Anterior cingulate cortex (tissue), 58 donors: ENCODE measurements at regions not wholly inside any gene's neighbourhood (a gene's known extent, or its start where the extent isn't known, plus 50 kb on each side); places are given as distances from the start of the nearest gene placed in this dataset.

Experiments
- DNase-seq, 58 donors: peaks; one replicate each; lab custom pipeline; 2025; lab: John Stamatoyannopoulos, UW

- no peak for DNase-seq
Measured at GRCh38 chr11:26204839-26205238, 127.1 kb upstream of the ANO3 start.

DNA sequence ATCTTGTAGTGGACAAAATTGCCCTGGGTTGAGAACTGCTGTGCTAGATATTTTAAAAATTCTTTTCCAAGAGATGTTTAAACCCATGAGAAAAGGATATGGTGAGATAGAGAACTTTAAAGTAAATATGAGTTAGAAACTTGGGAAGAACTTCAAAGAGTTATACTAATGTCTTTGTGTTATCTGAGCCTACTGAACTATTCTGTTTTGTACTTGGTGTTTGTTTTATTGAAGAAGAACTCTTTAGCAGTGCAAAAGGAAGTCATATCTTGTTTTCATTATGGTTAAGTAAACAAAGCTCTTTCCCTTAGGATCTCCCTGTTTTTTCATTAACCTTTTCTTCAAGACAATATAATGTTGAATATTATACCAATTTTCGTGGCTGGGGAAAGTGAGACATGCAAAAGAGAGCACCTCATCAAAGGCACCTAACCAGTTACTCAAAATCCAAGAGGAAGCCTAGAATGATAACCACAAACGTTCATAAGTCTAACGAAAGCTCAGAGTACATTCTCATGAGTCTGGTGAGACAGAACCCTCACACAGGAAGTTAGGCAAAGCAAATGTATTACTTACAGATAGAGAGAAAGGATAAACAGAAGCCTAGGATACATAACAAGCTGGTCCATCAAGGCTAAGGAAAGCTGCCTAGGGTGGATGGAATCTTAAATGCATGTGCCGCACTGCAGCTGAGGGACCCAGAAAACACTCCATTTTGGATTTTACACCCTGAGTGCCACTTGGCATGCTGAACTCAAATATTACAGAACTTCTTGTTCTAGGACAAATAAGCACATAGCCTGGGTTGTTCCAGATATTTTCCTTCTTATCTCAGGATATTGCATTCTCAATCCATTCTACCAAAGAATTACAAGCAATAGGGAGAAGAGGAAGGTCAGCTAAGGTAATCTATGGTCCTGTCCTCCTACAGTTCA lies 112.5 kb upstream of the ANO3 start:
- DNase-seq = no peak

GRCh38 chr11:26225646-26226045 lies 106.3 kb upstream of the ANO3 start:
- DNase-seq = no peak

DNA sequence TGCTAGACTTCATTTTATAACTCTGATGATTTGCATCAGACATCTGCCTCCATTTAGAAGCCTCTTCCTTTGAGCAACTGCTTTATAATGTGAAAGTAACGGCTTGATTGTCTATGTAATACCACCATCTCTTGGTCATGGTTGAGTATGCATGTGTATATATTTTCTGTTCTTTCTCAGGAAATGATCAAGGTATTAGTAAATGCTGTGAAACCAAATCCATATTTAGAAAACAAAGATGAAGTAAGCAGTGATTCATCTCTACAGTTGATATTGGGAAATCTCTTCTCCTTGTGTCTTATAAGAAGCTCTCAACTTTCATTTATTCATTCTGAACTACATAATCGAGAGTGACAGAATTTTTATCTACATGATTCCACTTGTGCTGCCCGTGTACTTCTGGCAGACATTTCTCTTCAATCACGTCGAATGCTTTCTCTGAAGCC lies 104.6 kb upstream of the ANO3 start:
- DNase-seq = peak in 1 of 58 donors; percentile 13

- DNase-seq = no peak
Measured at GRCh38 chr11:26227883-26228502, 103.9 kb upstream of the ANO3 start.

GRCh38 chr11:26228778-26229177 lies 103.2 kb upstream of the ANO3 start:
- DNase-seq = no peak

DNA sequence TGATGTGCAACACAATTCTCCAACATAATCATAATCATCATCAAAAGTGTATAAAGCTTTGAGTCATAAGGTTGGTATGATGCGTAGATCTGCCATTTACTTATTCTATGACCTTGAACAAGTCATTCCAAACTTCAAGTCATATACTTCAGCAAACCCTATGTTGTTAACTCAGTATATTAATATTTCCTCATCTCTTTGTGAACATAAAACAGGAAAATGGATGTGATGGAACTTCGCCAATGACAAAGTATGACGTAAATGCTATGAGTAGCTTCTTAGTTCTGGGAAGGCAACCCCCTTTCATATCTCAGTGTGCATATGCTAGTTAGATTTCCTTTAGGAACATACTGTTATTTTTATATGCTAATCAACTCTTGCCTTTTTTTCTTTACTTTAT lies 102.7 kb upstream of the ANO3 start:
- DNase-seq = no peak

DNA sequence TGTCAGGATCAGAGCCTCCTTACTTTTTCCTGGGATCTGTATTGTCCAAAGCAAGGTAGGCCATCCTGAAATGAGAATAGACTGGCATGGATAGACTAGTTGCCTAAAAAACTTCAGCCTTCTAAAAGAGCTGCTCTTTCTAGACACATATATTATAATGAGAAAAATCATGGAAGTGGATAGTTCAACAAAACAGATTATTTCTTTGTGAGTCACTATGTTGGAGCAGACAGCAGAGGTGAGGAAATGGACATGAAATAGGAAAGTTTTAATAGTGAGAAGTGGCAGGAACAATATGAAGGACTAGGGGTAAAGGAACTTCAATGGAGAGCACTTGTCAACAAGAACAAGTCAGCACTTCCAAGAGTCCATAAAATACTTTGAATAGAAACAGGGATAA lies 101.9 kb upstream of the ANO3 start:
- DNase-seq = no peak

- no peak for DNase-seq
Measured at GRCh38 chr11:26231252-26231661, 100.7 kb upstream of the ANO3 start.

- DNase-seq = no peak
Measured at GRCh38 chr11:26234451-26234850, 97.5 kb upstream of the ANO3 start.

GRCh38 chr11:26243426-26243825 lies 88.5 kb upstream of the ANO3 start:
- no peak for DNase-seq

DNA sequence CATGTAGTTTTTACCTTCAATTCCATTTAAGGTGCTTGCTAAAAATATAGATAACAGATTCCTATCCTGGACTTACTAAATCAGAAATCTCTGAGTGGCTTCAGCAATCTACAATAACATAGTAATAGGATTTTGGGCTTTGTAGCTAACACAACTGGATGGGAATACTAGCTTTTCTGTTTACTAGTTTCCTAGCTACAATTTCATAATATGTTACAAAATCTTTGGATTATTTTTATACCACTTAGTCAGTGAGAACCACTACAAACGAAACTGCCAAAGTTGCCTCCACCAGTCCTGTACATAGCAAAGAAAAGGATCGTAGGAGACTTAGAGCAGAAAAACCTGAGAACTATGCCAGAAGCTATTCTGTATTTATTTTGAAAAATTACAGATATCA lies 87.7 kb upstream of the ANO3 start:
- DNase-seq = peak in 1 of 58 donors; percentile 2

- no peak for DNase-seq
Measured at GRCh38 chr11:26245046-26245445, 86.9 kb upstream of the ANO3 start.

GRCh38 chr11:26247340-26247739 lies 84.6 kb upstream of the ANO3 start:
- DNase-seq = no peak

- DNase-seq = no peak
Measured at GRCh38 chr11:26248661-26249060, 83.3 kb upstream of the ANO3 start.

GRCh38 chr11:26254378-26254777 lies 77.6 kb upstream of the ANO3 start:
- DNase-seq = no peak

- no peak for DNase-seq
Measured at GRCh38 chr11:26263769-26264168, 68.2 kb upstream of the ANO3 start.

GRCh38 chr11:26264266-26264665 lies 67.7 kb upstream of the ANO3 start:
- DNase-seq = no peak

DNA sequence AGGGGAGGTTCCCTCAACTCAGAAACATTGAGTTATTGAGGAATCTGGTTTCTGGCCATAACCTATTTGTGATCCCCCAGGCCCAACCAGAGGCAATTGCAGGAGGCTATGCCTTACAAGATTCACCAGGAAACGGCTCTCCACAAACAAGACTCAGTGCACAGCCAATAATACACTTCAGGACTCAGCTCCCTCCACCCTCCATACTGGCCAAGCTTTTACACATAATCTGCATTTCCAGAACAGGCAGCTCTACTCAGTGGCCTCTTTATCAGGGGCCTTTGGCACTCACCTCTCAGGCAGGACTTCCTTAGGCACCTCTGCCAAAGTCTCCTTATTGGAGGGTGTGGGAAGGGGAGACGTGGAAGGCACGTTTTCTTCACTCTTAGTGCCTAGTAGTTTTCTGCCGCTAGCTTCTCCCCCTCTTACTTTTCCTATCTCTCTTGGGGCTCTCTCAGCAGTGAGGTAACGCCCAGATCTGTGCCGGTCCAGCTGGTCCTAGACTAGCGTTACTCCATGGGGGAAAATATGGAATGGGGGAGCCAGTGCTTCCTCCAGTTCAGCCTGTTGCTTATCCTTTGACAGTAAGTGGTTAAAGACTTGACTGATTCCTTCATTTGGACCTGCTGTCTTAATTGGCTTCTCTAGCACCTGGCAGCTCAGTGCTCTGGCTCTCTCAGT lies 62.8 kb upstream of the ANO3 start:
- DNase-seq = no peak

DNA sequence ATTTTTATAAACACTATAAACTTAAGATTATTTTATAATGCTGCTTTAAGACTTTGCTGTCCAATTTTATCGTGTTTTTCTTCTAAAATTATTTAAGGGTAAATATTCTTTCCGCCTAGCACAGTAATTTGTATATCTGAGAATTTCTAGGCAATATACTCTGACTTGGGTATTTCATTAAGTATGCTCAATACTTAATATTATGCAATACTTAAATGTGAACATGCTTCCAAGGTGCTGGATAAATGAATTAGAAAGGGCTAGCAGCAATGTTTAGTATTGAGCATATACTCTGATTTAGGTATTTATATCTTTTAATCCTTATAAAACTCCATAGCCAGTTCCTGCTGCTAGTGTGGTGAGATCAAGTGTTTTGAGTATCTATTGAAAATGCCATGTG lies 60.3 kb upstream of the ANO3 start:
- DNase-seq = no peak

DNA sequence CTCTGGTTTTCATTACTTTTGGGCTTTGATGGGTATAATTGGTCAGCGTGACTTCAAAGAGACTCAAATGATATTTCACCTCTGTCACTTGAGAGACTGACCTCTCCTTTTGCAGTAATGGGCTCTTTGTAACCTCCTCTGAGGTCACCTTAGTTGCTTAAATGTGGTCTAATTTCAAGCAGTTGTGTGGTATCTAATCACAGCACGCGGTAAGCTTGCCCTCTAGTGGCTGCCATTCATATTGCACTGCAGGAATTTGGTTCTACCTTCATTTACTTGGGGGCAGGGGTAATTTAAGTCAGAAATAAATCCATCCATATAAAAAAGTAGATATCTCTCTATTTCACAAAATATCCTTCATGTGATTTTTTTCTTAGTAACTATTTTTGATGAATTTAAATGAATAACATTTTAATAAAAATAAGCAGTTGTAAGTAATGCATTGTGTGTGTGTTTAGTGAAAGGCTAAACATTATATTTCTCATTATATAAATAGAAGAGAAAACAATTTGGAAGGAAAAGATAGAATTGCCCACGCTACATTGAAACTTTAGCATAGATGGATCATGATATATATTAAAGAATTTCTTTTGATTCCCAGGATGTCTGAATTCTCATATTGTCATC lies 55.0 kb upstream of the ANO3 start:
- DNase-seq = peak in 35 of 58 donors; percentile 0 to 72 (median 13)
